NT2/D1 (cell line): ENCODE measurements at regions not wholly inside any gene's neighbourhood (a gene's known extent, or its start where the extent isn't known, plus 50 kb on each side); places are given as distances from the start of the nearest gene placed in this dataset.

Source experiments
- DNase-seq: peaks from one replicate; pipeline ENCODE4 v3.0.0-alpha.2; 2011; ENCODE audit warnings: low read depth, low spot score
- H3K27me3 ChIP-seq: 2 replicates; pipeline ENCODE4 v1.6.0; 2011; ENCODE audit warnings: mild to moderate bottlenecking; ENCODE audit not compliant: insufficient read length, insufficient read depth
- H3K36me3 ChIP-seq: 2 replicates; pipeline ENCODE4 v1.6.1; 2011; ENCODE audit warnings: mild to moderate bottlenecking, low read length, mixed read lengths; ENCODE audit not compliant: insufficient read depth, insufficient read length
- H3K4me1 ChIP-seq: 2 replicates; pipeline ENCODE4 v1.5.1; 2011; ENCODE audit not compliant: insufficient read depth, insufficient read length
- H3K4me3 ChIP-seq: 2 replicates; pipeline ENCODE4 v1.5.1; 2011; ENCODE audit warnings: low read depth; ENCODE audit not compliant: insufficient read length
- H3K9ac ChIP-seq: 2 replicates; pipeline ENCODE4 v1.6.0; 2011; ENCODE audit warnings: low read depth; ENCODE audit not compliant: insufficient read length
- H3K9me3 ChIP-seq: 2 replicates; pipeline ENCODE4 v1.5.1; 2011; ENCODE audit warnings: mild to moderate bottlenecking, low read length; ENCODE audit not compliant: insufficient read depth
- SUZ12 ChIP-seq: IDR thresholded peaks from 2 replicates; pipeline ENCODE4 v1.6.1; 2011; ENCODE audit not compliant: insufficient read length, insufficient read depth; ENCODE audit errors: extremely low read depth
- YY1 ChIP-seq: IDR thresholded peaks from 2 replicates; pipeline ENCODE4 v1.6.1; 2011; ENCODE audit not compliant: insufficient read length, insufficient read depth
- ZNF274 ChIP-seq: IDR thresholded peaks from 2 replicates; pipeline ENCODE4 v1.6.1; 2011; ENCODE audit warnings: mild to moderate bottlenecking, low read depth, low read length

DNA sequence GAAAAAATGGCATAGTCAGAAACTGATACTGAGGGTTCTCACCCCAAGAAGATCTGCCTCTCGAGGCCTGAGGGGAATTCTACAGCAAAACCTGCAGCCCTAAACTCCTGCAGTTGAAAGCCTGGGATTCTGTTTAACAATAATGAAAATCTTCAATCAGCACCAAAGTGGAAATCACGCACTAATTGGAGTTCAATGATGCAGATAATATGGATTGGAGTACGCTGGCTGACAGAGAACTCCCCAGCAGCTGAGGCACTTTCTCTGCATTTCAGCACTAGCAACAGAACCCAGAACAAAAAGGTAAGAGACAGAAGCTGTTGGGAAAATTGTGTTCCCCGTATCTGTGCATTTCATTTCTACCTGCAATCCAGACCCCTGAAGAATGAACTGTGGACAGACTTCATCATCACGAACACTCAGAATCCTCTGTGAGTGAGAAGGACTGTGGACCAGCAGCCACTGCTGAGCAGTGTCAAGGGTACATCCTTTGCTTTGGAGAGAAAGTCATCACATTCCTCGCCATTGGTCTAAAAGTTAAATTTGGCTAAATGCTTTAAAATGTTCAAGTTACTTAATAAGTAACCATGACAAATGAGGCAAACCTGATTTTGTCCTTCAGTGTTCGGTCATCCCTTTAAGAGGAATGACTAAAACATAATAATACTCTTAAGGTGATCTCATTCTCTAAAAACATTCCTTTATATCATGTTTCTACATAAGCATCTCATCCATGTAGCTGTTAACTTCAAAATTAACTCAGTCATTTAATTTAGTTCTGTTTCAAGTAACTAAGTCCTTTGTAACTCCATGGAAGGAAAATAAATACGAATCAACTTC lies 126.1 kb downstream of the GAS1 start:
- no peak for DNase-seq
- H3K4me3 ChIP-seq: no peak overlapping the region
- no peaks in the 10 kb centered on the region for H3K4me1 ChIP-seq
- H3K27me3 ChIP-seq: no peaks in the 10 kb centered on the region
- H3K36me3 ChIP-seq: no peaks in the 10 kb centered on the region
- TF ChIP-seq SUZ12 (no peak), YY1 (no peak), ZNF274 (no peak)
- peaks cover 22% of the 10 kb centered on the region; the same call in 1 of the 2 replicates for H3K9me3 ChIP-seq
- H3K9ac ChIP-seq: no peak overlapping the region

- no peak for DNase-seq
- H3K4me3 ChIP-seq: no peak overlapping the region
- TF ChIP-seq ZNF274 (no peak), YY1 (no peak), SUZ12 (no peak)
- H3K36me3 ChIP-seq: no peaks in the 10 kb centered on the region
- peaks cover 22% of the 10 kb centered on the region; the same call in 1 of the 2 replicates for H3K9me3 ChIP-seq
- no peaks in the 10 kb centered on the region for H3K4me1 ChIP-seq
- H3K9ac ChIP-seq: no peak overlapping the region
- no peaks in the 10 kb centered on the region for H3K27me3 ChIP-seq
These were observed 127.8 kb downstream of the GAS1 start for GRCh38 chr9:86819552-86819951.

- H3K27me3 ChIP-seq: no peaks in the 10 kb centered on the region
- no peak for TF ChIP-seq SUZ12
- no peak overlapping the region for H3K9ac ChIP-seq
- no peak overlapping the region for H3K4me3 ChIP-seq
- no peaks in the 10 kb centered on the region for H3K36me3 ChIP-seq
- H3K4me1 ChIP-seq: no peaks in the 10 kb centered on the region
- peaks cover 22% of the 10 kb centered on the region; the same call in 1 of the 2 replicates for H3K9me3 ChIP-seq
- no peak for DNase-seq
These were observed 128.7 kb downstream of the GAS1 start for GRCh38 chr9:86818636-86819035.

GRCh38 chr9:86816868-86817267 lies 130.4 kb downstream of the GAS1 start:
- Histone ChIP-seq H3K4me1 (no peaks in the 10 kb centered on the region), H3K36me3 (no peaks in the 10 kb centered on the region), H3K9ac (no peak overlapping the region), H3K4me3 (no peak overlapping the region), H3K9me3 (peaks cover 22% of the 10 kb centered on the region; the same call in 1 of the 2 replicates), H3K27me3 (no peaks in the 10 kb centered on the region)
- no peak for DNase-seq
- no peak for TF ChIP-seq YY1

GRCh38 chr9:86816366-86816765 lies 130.9 kb downstream of the GAS1 start:
- no peak for DNase-seq

GRCh38 chr9:86812616-86813015 lies 134.7 kb downstream of the GAS1 start:
- Histone ChIP-seq H3K9ac (no peak overlapping the region), H3K9me3 (0 out of 2 replicates have a peak, but pooled peaks cover 1% of the 10 kb centered on the region), H3K27me3 (no peaks in the 10 kb centered on the region), H3K4me1 (peaks cover 2% of the 10 kb centered on the region), H3K36me3 (no peaks in the 10 kb centered on the region), H3K4me3 (no peak overlapping the region)
- TF ChIP-seq ZNF274 (no peak), YY1 (no peak), SUZ12 (no peak)
- DNase-seq: no peak

More at GRCh38 chr9:86816366-86816765, 130.9 kb downstream of the GAS1 start:
- H3K4me1 ChIP-seq: no peaks in the 10 kb centered on the region
- no peak overlapping the region for H3K9ac ChIP-seq
- H3K9me3 ChIP-seq: peaks cover 22% of the 10 kb centered on the region; the same call in 1 of the 2 replicates
- H3K27me3 ChIP-seq: no peaks in the 10 kb centered on the region
- H3K36me3 ChIP-seq: no peaks in the 10 kb centered on the region
- TF ChIP-seq ZNF274: no peak
- no peak overlapping the region for H3K4me3 ChIP-seq

DNA sequence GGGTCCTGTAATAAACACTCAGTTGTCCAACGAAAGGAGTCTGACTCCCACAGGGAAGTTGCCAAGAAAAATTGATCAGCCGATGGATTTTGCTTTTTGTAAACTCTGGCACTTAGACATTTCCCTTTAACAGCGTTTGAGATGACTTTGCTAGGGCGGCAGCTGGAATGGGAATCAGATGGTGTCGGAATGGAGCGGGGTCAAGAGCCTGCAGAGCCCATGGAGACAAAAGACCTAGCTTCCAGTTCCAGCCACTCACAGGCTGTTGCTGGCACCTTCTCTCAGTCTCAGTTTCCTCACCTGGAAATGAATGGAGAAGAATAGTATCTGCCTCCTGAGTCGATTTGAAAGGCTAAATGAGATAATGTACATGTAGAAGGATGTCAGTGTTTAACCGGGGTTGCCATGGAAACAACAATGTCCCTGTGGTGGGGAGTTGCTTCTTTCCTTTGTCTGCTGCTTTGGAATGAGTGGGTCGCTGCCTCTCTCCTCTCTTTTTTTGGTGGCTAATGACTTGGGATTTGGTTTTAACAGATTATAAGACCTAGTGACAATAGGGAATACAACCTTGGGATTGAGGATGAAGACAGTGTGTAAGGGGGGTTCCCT lies 137.4 kb downstream of the GAS1 start:
- no peaks in the 10 kb centered on the region for H3K27me3 ChIP-seq
- no peaks in the 10 kb centered on the region for H3K9me3 ChIP-seq
- H3K4me1 ChIP-seq: peaks cover 3% of the 10 kb centered on the region
- TF ChIP-seq YY1 (no peak), SUZ12 (no peak), ZNF274 (no peak)
- H3K4me3 ChIP-seq: no peak overlapping the region
- no peak for DNase-seq
- H3K9ac ChIP-seq: no peak overlapping the region
- H3K36me3 ChIP-seq: no peaks in the 10 kb centered on the region
